ENCODE measurements at regions not wholly inside any gene's neighbourhood (a gene's known extent, or its start where the extent isn't known, plus 50 kb on each side); places are given as distances from the start of the nearest gene placed in this dataset.

DNA sequence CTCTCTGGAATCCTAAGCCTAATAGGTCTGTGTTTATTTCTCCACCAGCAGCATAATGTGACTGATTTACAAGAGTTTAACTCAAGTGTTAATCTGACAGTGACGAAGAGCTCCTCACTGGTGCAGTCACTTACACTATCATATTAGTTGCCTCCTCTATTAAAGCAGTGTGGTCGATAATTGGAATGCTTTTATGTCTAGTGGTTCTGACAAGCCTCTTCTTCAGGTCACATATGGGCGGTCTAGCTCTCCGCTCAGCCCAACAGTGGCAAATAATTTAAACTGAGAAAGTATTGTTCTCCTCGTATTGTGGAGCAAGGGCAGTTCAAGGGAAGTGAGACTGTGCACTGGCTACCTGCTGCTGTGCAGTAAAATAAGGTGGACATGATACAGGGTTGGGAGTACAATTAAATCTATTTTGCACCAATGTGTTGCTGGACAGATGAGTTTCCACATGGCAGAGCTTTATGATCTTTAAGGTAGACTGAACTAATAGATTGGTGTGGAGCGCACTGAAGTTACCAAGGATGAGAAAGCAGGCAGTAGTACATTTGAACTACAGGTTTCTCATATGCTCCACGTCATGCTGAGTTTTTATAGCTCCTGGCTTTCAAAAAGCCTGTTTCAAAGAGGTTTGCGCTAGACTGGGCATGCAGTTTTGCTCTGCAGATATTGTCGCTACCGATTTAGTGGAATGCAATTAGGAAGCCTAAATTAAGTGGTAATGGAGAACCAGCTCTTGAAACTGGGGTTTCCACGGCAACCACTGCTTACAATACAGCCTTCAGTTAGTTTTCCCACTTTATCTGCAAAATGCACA is 151.7 kb upstream of the POU3F3 start:
- peak; percentile 21; the same call in 1 of the 2 replicates for TF ChIP-seq GATA2 (IDR thresholded peaks at IDR 0.05; ENCODE audit: low read depth, low read length)
- no peak for TF ChIP-seq GATA3 (IDR thresholded peaks at IDR 0.05; ENCODE audit: low read depth, low read length)
